ENCODE measurements at regions not wholly inside any gene's neighbourhood (a gene's known extent, or its start where the extent isn't known, plus 50 kb on each side); places are given as distances from the start of the nearest gene placed in this dataset.
"Not testable (repeated sequence)": the region's sequence is repeated elsewhere in the genome, so short reads cannot be mapped to it uniquely, and the experiment has no call there.

GRCh38 chr2:82968358-82968757 lies 1490.7 kb downstream of the SUCLG1 start:
- TF ChIP-seq, protein P1, sequence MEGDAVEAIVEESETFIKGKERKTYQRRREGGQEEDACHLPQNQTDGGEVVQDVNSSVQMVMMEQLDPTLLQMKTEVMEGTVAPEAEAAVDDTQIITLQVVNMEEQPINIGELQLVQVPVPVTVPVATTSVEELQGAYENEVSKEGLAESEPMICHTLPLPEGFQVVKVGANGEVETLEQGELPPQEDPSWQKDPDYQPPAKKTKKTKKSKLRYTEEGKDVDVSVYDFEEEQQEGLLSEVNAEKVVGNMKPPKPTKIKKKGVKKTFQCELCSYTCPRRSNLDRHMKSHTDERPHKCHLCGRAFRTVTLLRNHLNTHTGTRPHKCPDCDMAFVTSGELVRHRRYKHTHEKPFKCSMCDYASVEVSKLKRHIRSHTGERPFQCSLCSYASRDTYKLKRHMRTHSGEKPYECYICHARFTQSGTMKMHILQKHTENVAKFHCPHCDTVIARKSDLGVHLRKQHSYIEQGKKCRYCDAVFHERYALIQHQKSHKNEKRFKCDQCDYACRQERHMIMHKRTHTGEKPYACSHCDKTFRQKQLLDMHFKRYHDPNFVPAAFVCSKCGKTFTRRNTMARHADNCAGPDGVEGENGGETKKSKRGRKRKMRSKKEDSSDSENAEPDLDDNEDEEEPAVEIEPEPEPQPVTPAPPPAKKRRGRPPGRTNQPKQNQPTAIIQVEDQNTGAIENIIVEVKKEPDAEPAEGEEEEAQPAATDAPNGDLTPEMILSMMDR (IDR thresholded peaks at IDR 0.05; ENCODE audit: insufficient read depth, low read length, poor library complexity, severe bottlenecking): no peak
- no peak for DNase-seq (ENCODE audit: extremely low read depth, insufficient read length)
- Histone ChIP-seq H3K4me3 (replicated peaks; ENCODE audit: low read depth, low read length) (no peak overlapping the region), H3K27me3 (replicated peaks; ENCODE audit: control insufficient read depth, insufficient read depth, low read length) (no peaks in the 10 kb centered on the region), H3K36me3 (ENCODE audit: control insufficient read depth, insufficient read depth, low read length) (no peaks in the 10 kb centered on the region)

DNA sequence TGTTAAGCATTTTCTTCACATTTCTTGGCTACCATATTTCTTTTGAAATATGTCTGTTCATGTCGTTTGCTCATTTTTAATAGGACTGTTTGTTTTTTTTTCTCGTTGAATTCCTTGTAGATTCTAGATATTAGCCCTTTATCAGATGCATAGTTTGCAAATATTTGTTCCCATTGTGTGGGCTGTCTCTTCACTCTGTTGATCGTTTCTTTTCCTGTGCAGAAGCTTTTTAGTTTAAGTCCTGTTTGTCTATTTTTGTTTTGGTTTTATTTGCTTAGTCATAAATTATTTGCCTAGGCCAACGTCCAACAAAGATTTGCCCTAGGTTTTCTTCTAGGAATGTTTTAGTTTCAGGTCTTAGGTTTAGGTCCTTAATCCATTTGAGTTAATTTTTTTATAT lies 1494.7 kb downstream of the SUCLG1 start:
- Histone ChIP-seq H3K27me3 (replicated peaks; ENCODE audit: control insufficient read depth, insufficient read depth, low read length) (no peaks in the 10 kb centered on the region), H3K4me3 (replicated peaks; ENCODE audit: low read depth, low read length) (no peak overlapping the region), H3K36me3 (ENCODE audit: control insufficient read depth, insufficient read depth, low read length) (no peaks in the 10 kb centered on the region)
- DNase-seq (ENCODE audit: extremely low read depth, insufficient read length): no peak
- TF ChIP-seq, protein P1 (IDR thresholded peaks at IDR 0.05; ENCODE audit: insufficient read depth, low read length, poor library complexity, severe bottlenecking): no peak

DNA sequence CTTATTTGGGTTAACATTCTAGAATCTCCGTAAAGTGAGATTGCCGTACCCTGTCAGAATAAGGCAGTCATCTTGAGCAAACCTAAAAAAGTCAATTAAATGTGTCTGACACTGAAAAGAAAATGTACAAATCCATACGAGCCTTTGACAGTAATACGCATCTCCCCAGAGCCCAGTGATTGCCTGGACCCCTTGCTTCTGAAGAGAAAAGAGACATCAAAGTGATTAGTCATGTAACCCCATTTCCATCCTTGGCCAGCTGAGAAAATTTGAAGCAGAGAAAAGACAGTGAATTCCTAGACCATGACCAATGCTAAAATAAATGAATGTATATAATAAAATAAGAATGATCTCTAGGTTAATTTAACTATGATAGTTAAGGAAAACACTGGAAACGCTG lies 1499.4 kb downstream of the SUCLG1 start:
- TF ChIP-seq, protein P1 (IDR thresholded peaks at IDR 0.05; ENCODE audit: insufficient read depth, low read length, poor library complexity, severe bottlenecking): no peak
- Histone ChIP-seq H3K4me3 (replicated peaks; ENCODE audit: low read depth, low read length) (no peak overlapping the region), H3K36me3 (ENCODE audit: control insufficient read depth, insufficient read depth, low read length) (no peaks in the 10 kb centered on the region), H3K27me3 (replicated peaks; ENCODE audit: control insufficient read depth, insufficient read depth, low read length) (no peaks in the 10 kb centered on the region)
- no peak for DNase-seq (ENCODE audit: extremely low read depth, insufficient read length)

DNA sequence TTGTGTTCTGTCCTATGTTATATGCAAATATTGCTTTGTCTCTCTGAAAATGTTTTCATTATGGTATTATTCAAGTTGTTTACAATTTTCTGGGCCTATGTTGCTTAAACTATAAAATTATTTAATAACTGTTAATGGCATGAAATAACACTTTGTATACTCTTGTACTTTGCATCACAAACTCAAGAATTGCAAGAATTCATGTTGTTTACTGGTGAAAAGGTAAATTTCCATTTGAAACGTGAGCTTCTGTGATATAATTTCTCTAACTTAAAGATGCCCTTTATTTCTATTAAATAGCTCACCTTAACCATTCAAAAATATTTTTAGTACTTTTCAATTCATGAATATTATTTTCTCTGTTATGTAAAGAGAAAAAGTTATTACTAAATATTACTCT lies 1504.2 kb downstream of the SUCLG1 start:
- Histone ChIP-seq H3K27me3 (replicated peaks; ENCODE audit: control insufficient read depth, insufficient read depth, low read length) (no peaks in the 10 kb centered on the region), H3K4me3 (replicated peaks; ENCODE audit: low read depth, low read length) (no peak overlapping the region), H3K36me3 (ENCODE audit: control insufficient read depth, insufficient read depth, low read length) (no peaks in the 10 kb centered on the region)
- no peak for DNase-seq (ENCODE audit: extremely low read depth, insufficient read length)
- TF ChIP-seq, protein P1 (IDR thresholded peaks at IDR 0.05; ENCODE audit: insufficient read depth, low read length, poor library complexity, severe bottlenecking): no peak

GRCh38 chr2:82939211-82939610 lies 1519.9 kb downstream of the SUCLG1 start:
- TF ChIP-seq, protein P1 (IDR thresholded peaks at IDR 0.05; ENCODE audit: insufficient read depth, low read length, poor library complexity, severe bottlenecking): no peak
- H3K27me3 ChIP-seq (replicated peaks; ENCODE audit: control insufficient read depth, insufficient read depth, low read length): no peaks in the 10 kb centered on the region
- no peak for DNase-seq (ENCODE audit: extremely low read depth, insufficient read length)
- H3K4me3 ChIP-seq (replicated peaks; ENCODE audit: low read depth, low read length): no peak overlapping the region
- no peaks in the 10 kb centered on the region for H3K36me3 ChIP-seq (ENCODE audit: control insufficient read depth, insufficient read depth, low read length)

DNA sequence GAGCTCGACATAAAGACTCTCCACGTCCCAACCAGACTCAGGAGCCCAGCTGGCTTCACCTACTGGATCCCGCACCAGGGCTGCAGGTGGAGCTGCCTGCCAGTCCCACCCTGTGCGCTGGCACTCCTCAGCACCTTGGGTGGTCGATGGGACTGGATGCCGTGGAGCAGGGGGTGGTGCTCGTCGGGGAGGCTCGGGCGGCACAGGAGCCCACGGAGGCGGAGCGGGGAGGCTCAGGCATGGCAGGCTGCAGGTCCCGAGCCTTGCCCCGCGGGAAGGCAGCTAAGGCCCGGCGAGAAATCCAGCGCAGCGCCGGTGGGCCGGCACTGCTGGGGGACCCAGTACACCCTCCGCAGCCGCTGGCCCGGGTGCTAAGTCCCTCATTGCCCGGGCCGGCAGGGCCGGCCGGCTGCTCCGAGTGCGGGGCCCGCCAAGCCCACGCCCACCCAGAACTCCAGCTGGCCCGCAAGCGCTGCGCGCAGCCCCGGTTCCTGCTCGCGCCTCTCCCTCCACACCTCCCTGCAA lies 1520.7 kb downstream of the SUCLG1 start:
- not testable (repeated sequence) for DNase-seq (ENCODE audit: extremely low read depth, insufficient read length); H3K36me3 ChIP-seq (ENCODE audit: control insufficient read depth, insufficient read depth, low read length); H3K27me3 ChIP-seq (replicated peaks; ENCODE audit: control insufficient read depth, insufficient read depth, low read length); H3K4me3 ChIP-seq (replicated peaks; ENCODE audit: low read depth, low read length)
